Lung (tissue), 11 donors: ENCODE measurements at regions not wholly inside any gene's neighbourhood (a gene's known extent, or its start where the extent isn't known, plus 50 kb on each side); places are given as distances from the start of the nearest gene placed in this dataset.

Experiments
- ATAC-seq: fragments of 200-7000 bp; cut with Tn5 transposase; one replicate; pipeline ENCODE4 v1.9.1; 2020; ENCODE audit warnings: moderate number of reproducible peaks; ENCODE audit not compliant: insufficient read depth, low FRiP score
- DNase-seq, 3 donors: peaks; one replicate each; pipeline ENCODE4 v3.0.0-alpha.2; 2013 to 2017
- H3K27ac ChIP-seq, 2 donors: one replicate each; pipeline ENCODE4 v1.5.1; 2013; ENCODE audit warnings: mild to moderate bottlenecking in 2 of 2, moderate library complexity in 2 of 2, control low read depth in 1 of 2, inconsistent platforms in 1 of 2, low read depth in 1 of 2, low read length in 1 of 2
- H3K27me3 ChIP-seq, 3 donors: one replicate each; pipeline ENCODE4 v1.5.1; 2013; ENCODE audit warnings: low read length in 2 of 3; ENCODE audit not compliant: control insufficient read depth in 3 of 3, insufficient read depth in 3 of 3
- H3K36me3 ChIP-seq, 4 donors: one replicate each; pipeline ENCODE4 v1.5.1; 2013; ENCODE audit warnings: low read length in 4 of 4, mild to moderate bottlenecking in 1 of 4, moderate library complexity in 1 of 4; ENCODE audit not compliant: control insufficient read depth in 4 of 4, insufficient read depth in 4 of 4
- H3K4me1 ChIP-seq, 5 donors: one replicate each; pipeline ENCODE4 v1.5.1; 2013; ENCODE audit warnings: low read length in 5 of 5, mild to moderate bottlenecking in 2 of 5, moderate library complexity in 1 of 5; ENCODE audit not compliant: control insufficient read depth in 5 of 5, insufficient read depth in 5 of 5
- H3K4me3 ChIP-seq: one replicate; pipeline ENCODE4 v1.5.1; 2013; ENCODE audit warnings: mild to moderate bottlenecking, control low read depth, moderate library complexity
- H3K9ac ChIP-seq, 2 donors: one replicate each; pipeline ENCODE4 v1.5.1; 2013; ENCODE audit warnings: low read length in 2 of 2, control low read depth in 1 of 2; ENCODE audit not compliant: insufficient read depth in 1 of 2
- H3K9me3 ChIP-seq, 4 donors: one replicate each; pipeline ENCODE4 v1.5.1; 2013; ENCODE audit warnings: low read length in 3 of 4, mild to moderate bottlenecking in 1 of 4, moderate library complexity in 1 of 4; ENCODE audit not compliant: control insufficient read depth in 4 of 4, insufficient read depth in 3 of 4
- WGBS, 2 donors: extraction: QIAGEN DNeasy Blood & Tissue Kit; methylation state at CpG; one replicate each; pipeline ENCODE4 v1.1.7; 2013; 5-methylcytosine and 5-hydroxymethylcytosine counted together
- TF ChIP-seq, protein P1 (sequence below): IDR thresholded peaks from 2 replicates; pipeline ENCODE4 v1.5.1; 2012; ENCODE audit warnings: mild to moderate bottlenecking; ENCODE audit errors: control extremely low read depth, extremely low read depth
- donor health status: control.
- donor health status: control.
- donor health status: Bipolar disorder and iron deficiency.
- donor health status: healthy.
- donor health status: DM: yes; HTN: yes; CAD: no.

DNA sequence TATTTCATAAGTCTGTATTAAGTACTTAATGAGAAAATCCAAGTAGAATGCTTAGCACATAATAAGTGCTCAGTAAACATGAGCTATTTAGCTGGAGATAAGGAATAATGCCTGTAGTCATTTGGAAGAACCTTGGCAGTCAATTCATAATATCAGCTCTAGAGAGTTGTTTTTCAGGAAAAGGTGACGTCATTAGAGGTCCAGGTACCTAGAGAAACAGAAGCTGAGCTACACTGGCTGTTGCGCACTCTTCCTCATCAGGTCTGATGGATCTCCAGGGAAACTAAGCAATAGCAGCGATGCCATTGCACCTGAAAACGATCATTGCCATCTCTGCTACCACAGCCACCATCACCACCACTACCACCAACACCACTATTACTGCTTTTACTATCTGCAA lies 187.8 kb upstream of the PLD5 start:
- no peak overlapping the region for H3K27ac ChIP-seq
- DNase-seq (no peak), ATAC-seq (no peak)
- no peak overlapping the region for H3K4me3 ChIP-seq
- peaks cover 0 to 3% (median 0%) of the 10 kb centered on the region in 3 donors for H3K27me3 ChIP-seq
- H3K36me3 ChIP-seq = no peaks in the 10 kb centered on the region
- 79 to 88% methylated on average over 4 of the region's 4 CpGs for WGBS, 2 donors
- no peaks in the 10 kb centered on the region for H3K4me1 ChIP-seq
- peaks cover 0 to 3% (median 0%) of the 10 kb centered on the region in 4 donors for H3K9me3 ChIP-seq
- no peak overlapping the region for H3K9ac ChIP-seq
- TF ChIP-seq, protein P1, sequence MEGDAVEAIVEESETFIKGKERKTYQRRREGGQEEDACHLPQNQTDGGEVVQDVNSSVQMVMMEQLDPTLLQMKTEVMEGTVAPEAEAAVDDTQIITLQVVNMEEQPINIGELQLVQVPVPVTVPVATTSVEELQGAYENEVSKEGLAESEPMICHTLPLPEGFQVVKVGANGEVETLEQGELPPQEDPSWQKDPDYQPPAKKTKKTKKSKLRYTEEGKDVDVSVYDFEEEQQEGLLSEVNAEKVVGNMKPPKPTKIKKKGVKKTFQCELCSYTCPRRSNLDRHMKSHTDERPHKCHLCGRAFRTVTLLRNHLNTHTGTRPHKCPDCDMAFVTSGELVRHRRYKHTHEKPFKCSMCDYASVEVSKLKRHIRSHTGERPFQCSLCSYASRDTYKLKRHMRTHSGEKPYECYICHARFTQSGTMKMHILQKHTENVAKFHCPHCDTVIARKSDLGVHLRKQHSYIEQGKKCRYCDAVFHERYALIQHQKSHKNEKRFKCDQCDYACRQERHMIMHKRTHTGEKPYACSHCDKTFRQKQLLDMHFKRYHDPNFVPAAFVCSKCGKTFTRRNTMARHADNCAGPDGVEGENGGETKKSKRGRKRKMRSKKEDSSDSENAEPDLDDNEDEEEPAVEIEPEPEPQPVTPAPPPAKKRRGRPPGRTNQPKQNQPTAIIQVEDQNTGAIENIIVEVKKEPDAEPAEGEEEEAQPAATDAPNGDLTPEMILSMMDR = no peak

DNA sequence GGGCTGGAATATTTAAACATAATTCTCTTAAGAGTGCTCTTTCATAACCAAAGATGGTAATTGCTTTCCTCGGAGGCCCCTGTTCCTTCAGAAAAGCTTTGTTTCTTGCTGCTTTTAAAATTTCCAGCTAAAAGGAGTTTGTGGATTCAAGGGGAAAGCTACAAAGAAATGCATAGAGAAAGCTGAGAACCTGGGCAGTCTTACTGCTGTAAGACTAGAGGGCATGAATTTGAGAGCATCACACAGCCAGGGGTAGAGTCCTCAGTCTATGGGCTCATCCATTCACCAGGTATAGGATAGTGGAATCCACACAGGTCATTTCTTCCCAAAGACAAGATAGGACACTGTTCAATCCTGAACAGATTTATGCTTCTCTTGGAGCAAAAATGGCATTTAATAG lies 186.3 kb upstream of the PLD5 start:
- Histone ChIP-seq H3K4me1 (no peaks in the 10 kb centered on the region), H3K36me3 (no peaks in the 10 kb centered on the region), H3K9me3 (peaks cover 0 to 3% (median 0%) of the 10 kb centered on the region in 4 donors), H3K4me3 (no peak overlapping the region), H3K9ac (no peak overlapping the region), H3K27me3 (peaks cover 0 to 3% (median 0%) of the 10 kb centered on the region in 3 donors), H3K27ac (no peak overlapping the region)
- no peak for ATAC-seq
- no peak for DNase-seq
- TF ChIP-seq, protein P1 = no peak
- 63 to 68% methylated on average over 1 of the region's 1 CpG for WGBS, 2 donors

GRCh38 chr1:242710286-242710685 lies 185.8 kb upstream of the PLD5 start:
- ATAC-seq = no peak
- WGBS, 2 donors = 66 to 81% methylated on average over 4 of the region's 4 CpGs
- TF ChIP-seq, protein P1 = no peak

GRCh38 chr1:242703467-242703866 lies 179.0 kb upstream of the PLD5 start:
- Histone ChIP-seq H3K27me3 (no peaks in the 10 kb centered on the region), H3K36me3 (no peaks in the 10 kb centered on the region), H3K27ac (no peak overlapping the region), H3K4me1 (no peaks in the 10 kb centered on the region), H3K9ac (no peak overlapping the region), H3K9me3 (no peaks in the 10 kb centered on the region), H3K4me3 (no peak overlapping the region)
- no peak for ATAC-seq
- DNase-seq = peak in 1 of 3 donors; percentile 12
- TF ChIP-seq, protein P1 = no peak
- WGBS, 2 donors = 63 to 72% methylated on average over 2 of the region's 2 CpGs

More at GRCh38 chr1:242710286-242710685, 185.8 kb upstream of the PLD5 start:
- Histone ChIP-seq H3K27me3 (peaks cover 0 to 3% (median 0%) of the 10 kb centered on the region in 3 donors), H3K4me3 (no peak overlapping the region), H3K4me1 (no peaks in the 10 kb centered on the region), H3K27ac (no peak overlapping the region), H3K36me3 (no peaks in the 10 kb centered on the region), H3K9ac (no peak overlapping the region), H3K9me3 (peaks cover 0 to 3% (median 0%) of the 10 kb centered on the region in 4 donors)
- DNase-seq = no peak
